B cell (primary cell): ENCODE measurements at regions not wholly inside any gene's neighbourhood (a gene's known extent, or its start where the extent isn't known, plus 50 kb on each side); places are given as distances from the start of the nearest gene placed in this dataset.

Source experiments
- ATAC-seq: fragments of 200-7000 bp; cut with Tn5 transposase; one replicate; pipeline ENCODE4 v1.10.0; 2021; ENCODE audit warnings: low read depth, mild to moderate bottlenecking, moderate number of reproducible peaks, moderate library complexity
- CTCF ChIA-PET: fragments of 350-600 bp; sonication (Branson Sonifier 250); formaldehyde crosslinking; loops from one replicate; lab custom pipeline; 2021; ENCODE audit warnings: antibody characterized with exemption, inconsistent platforms; lab: Charles Lee
- POLR2A ChIA-PET: fragments of 350-600 bp; sonication (Branson Sonifier 250); formaldehyde crosslinking; loops from one replicate; lab custom pipeline; 2021; ENCODE audit warnings: antibody characterized with exemption; lab: Charles Lee
- DNase-seq: peaks from one replicate; pipeline ENCODE4 v3.0.0; 2013
- H2AFZ ChIP-seq: 2 replicates; pipeline ENCODE4 v1.6.1; 2012; ENCODE audit warnings: mild to moderate bottlenecking, low read depth, low read length; ENCODE audit not compliant: insufficient read depth, poor library complexity, severe bottlenecking
- H3K27ac ChIP-seq, 2 donors: 1 replicate in 1 of 2; 2 replicates in 1 of 2; pipeline ENCODE4 v1.5.1; 2012 to 2013; ENCODE audit warnings: low read length in 2 of 2, mild to moderate bottlenecking in 2 of 2, moderate library complexity in 1 of 2
- H3K27me3 ChIP-seq, 4 experiments: fragments of 200-600 bp in 1 of 4; sonication (generic) in 1 of 4; replicated peaks in 1 of 4; 1 replicate in 2 of 4; 2 replicates in 2 of 4; pipeline versions ENCODE4 v1.6.1 to v1.7.0; 2013 to 2016; ENCODE audit warnings: low read length in 3 of 4, mild to moderate bottlenecking in 2 of 4, mixed read lengths in 1 of 4, moderate library complexity in 1 of 4; ENCODE audit not compliant: insufficient read depth in 4 of 4, control insufficient read depth in 3 of 4; ENCODE audit errors: control extremely low read depth in 1 of 4
- H3K36me3 ChIP-seq, 2 experiments: replicated peaks in 1 of 2; 1 replicate in 1 of 2; 2 replicates in 1 of 2; pipeline versions ENCODE4 v1.6.1 to v1.7.1; 2013; ENCODE audit warnings: low read length in 1 of 2; ENCODE audit not compliant: insufficient read depth in 2 of 2, control insufficient read depth in 1 of 2; ENCODE audit errors: control extremely low read depth in 1 of 2, extremely low read depth in 1 of 2
- H3K4me1 ChIP-seq, 2 donors: fragments of 200-600 bp in 1 of 2; sonication (generic) in 1 of 2; 1 replicate in 1 of 2; 2 replicates in 1 of 2; pipeline versions ENCODE4 v1.5.1 to v1.6.1; 2013 to 2017; ENCODE audit warnings: low read length in 2 of 2; ENCODE audit not compliant: control insufficient read depth in 2 of 2, insufficient read depth in 2 of 2
- H3K4me2 ChIP-seq: replicated peaks from 2 replicates; pipeline ENCODE3; 2012; ENCODE audit warnings: mild to moderate bottlenecking, low read depth, low read length; ENCODE audit not compliant: poor library complexity, severe bottlenecking
- H3K4me3 ChIP-seq, 5 experiments: fragments of 200-600 bp in 1 of 5; sonication (generic) in 1 of 5; 1 replicate in 3 of 5; 2 replicates in 2 of 5; pipeline versions ENCODE4 v1.5.1 to v1.7.0; 2011 to 2016; ENCODE audit warnings: low read length in 4 of 5, mild to moderate bottlenecking in 4 of 5, low read depth in 2 of 5, control low read depth in 1 of 5, moderate library complexity in 1 of 5; ENCODE audit not compliant: insufficient read depth in 1 of 5; ENCODE audit errors: control extremely low read depth in 1 of 5, extremely low read depth in 1 of 5
- H3K79me2 ChIP-seq: fragments of 200-600 bp; sonication (generic); one replicate; pipeline ENCODE4 v1.6.0; 2016; ENCODE audit warnings: low read length; ENCODE audit not compliant: control insufficient read depth, insufficient read depth
- H3K9ac ChIP-seq: fragments of 200-600 bp; sonication (generic); 2 replicates; pipeline ENCODE4 v1.6.1; 2017; ENCODE audit warnings: mild to moderate bottlenecking, low read length, moderate library complexity
- H3K9me3 ChIP-seq, 3 donors: one replicate each; pipeline versions ENCODE4 v1.6.1 to v1.7.1; 2013; ENCODE audit warnings: low read length in 2 of 3; ENCODE audit not compliant: control insufficient read depth in 2 of 3, insufficient read depth in 1 of 3; ENCODE audit errors: control extremely low read depth in 1 of 3
- H4K20me1 ChIP-seq: 2 replicates; pipeline ENCODE4 v1.6.0; 2012; ENCODE audit warnings: mild to moderate bottlenecking, low read length; ENCODE audit not compliant: insufficient read depth, control insufficient read depth, poor library complexity, severe bottlenecking
- H3K27ac Mint-ChIP-seq: one replicate; pipeline ENCODE4 v1.8.0; 2021; ENCODE audit warnings: mixed read lengths
- H3K27me3 Mint-ChIP-seq: one replicate; pipeline ENCODE4 v1.8.0; 2021; ENCODE audit warnings: mixed read lengths
- H3K4me1 Mint-ChIP-seq: one replicate; pipeline ENCODE4 v1.8.0; 2021; ENCODE audit warnings: mixed read lengths
- H3K4me3 Mint-ChIP-seq: one replicate; pipeline ENCODE4 v1.8.0; 2021; ENCODE audit warnings: mixed read lengths
- H3K9me3 Mint-ChIP-seq: one replicate; pipeline ENCODE4 v1.8.0; 2022; ENCODE audit warnings: mixed read lengths; ENCODE audit not compliant: insufficient read depth
- CTCF ChIP-seq: fragments of 200-600 bp; IDR thresholded peaks from one replicate; pipeline ENCODE4 v1.8.0; 2022; ENCODE audit warnings: antibody characterized with exemption, mild to moderate bottlenecking
- EZH2 ChIP-seq: IDR thresholded peaks from 2 replicates; pipeline ENCODE4 v1.6.1; 2012; ENCODE audit warnings: borderline replicate concordance, low read depth, mild to moderate bottlenecking, moderate library complexity, low read length; ENCODE audit not compliant: insufficient read depth, poor library complexity, severe bottlenecking
- WGBS: methylation state at CpG from one replicate; pipeline ENCODE4 v1.1.5; 2013; ENCODE audit warnings: missing lambda C conversion rate; ENCODE audit not compliant: insufficient coverage; 5-methylcytosine and 5-hydroxymethylcytosine counted together
- intact Hi-C: fragments of 100-400 bp; cut with micrococcal nuclease; formaldehyde crosslinking; loops from one replicate; pipeline ENCODE4 v1.10.0; 2022

- no peak overlapping the region for H3K27ac ChIP-seq
- ChIA-PET CTCF (no interaction called here), POLR2A (no interaction called here)
- H3K27ac Mint-ChIP-seq = no peak overlapping the region
- H3K9me3 ChIP-seq = peaks cover 0 to 3% (median 0%) of the 10 kb centered on the region in 3 donors
- H4K20me1 ChIP-seq = no peaks in the 10 kb centered on the region
- no peak overlapping the region for H3K9ac ChIP-seq
- no peaks in the 10 kb centered on the region for H3K4me1 ChIP-seq
- no peaks in the 10 kb centered on the region for H3K79me2 ChIP-seq
- H3K36me3 ChIP-seq = no peaks in the 10 kb centered on the region
- H3K4me3 Mint-ChIP-seq = no peak overlapping the region
- peaks cover 21% of the 10 kb centered on the region for H3K27me3 Mint-ChIP-seq
- no peak for ATAC-seq
- intact Hi-C loops = no loop called here
- no peak for TF ChIP-seq EZH2
- TF ChIP-seq CTCF = no peak
- peaks cover 0 to 9% (median 0%) of the 10 kb centered on the region in 4 experiments for H3K27me3 ChIP-seq
- H3K4me1 Mint-ChIP-seq = no peaks in the 10 kb centered on the region
- H3K4me2 ChIP-seq = no peak overlapping the region
- H2AFZ ChIP-seq = no peak overlapping the region
- WGBS = 80% methylated on average over 1 of the region's 6 CpGs
- H3K4me3 ChIP-seq = no peak overlapping the region
- DNase-seq = no peak
- no peaks in the 10 kb centered on the region for H3K9me3 Mint-ChIP-seq
Observed at GRCh38 chr11:116310698-116311097, 462.1 kb downstream of the BUD13 start.

- Mint-ChIP-seq H3K4me3 (no peak overlapping the region), H3K27me3 (peaks cover 21% of the 10 kb centered on the region), H3K9me3 (no peaks in the 10 kb centered on the region), H3K4me1 (no peaks in the 10 kb centered on the region), H3K27ac (no peak overlapping the region)
- Histone ChIP-seq H3K9ac (no peak overlapping the region), H3K36me3 (no peaks in the 10 kb centered on the region), H4K20me1 (no peaks in the 10 kb centered on the region), H3K4me3 (no peak overlapping the region), H3K27ac (no peak overlapping the region), H3K27me3 (peaks cover 0 to 9% (median 0%) of the 10 kb centered on the region in 4 experiments), H3K4me1 (no peaks in the 10 kb centered on the region), H3K79me2 (no peaks in the 10 kb centered on the region), H2AFZ (no peak overlapping the region), H3K9me3 (peaks cover 0 to 3% (median 0%) of the 10 kb centered on the region in 3 donors), H3K4me2 (no peak overlapping the region)
- DNase-seq (no peak), ATAC-seq (no peak)
- WGBS = 94% methylated on average over 7 of the region's 8 CpGs
- POLR2A ChIA-PET = no interaction called here
- CTCF ChIA-PET = no interaction called here
- intact Hi-C loops = no loop called here
- no peak for TF ChIP-seq EZH2
- TF ChIP-seq CTCF = no peak
Observed at GRCh38 chr11:116310226-116310625, 462.6 kb downstream of the BUD13 start.
